GM19240 (cell line): ENCODE measurements at regions not wholly inside any gene's neighbourhood (a gene's known extent, or its start where the extent isn't known, plus 50 kb on each side); places are given as distances from the start of the nearest gene placed in this dataset.
"Not testable (repeated sequence)": the region's sequence is repeated elsewhere in the genome, so short reads cannot be mapped to it uniquely, and the experiment has no call there.

Experiments used
- DNase-seq: peaks from one replicate; pipeline ENCODE4 v3.0.0; 2011; ENCODE audit warnings: low spot score; ENCODE audit not compliant: insufficient read length

DNA sequence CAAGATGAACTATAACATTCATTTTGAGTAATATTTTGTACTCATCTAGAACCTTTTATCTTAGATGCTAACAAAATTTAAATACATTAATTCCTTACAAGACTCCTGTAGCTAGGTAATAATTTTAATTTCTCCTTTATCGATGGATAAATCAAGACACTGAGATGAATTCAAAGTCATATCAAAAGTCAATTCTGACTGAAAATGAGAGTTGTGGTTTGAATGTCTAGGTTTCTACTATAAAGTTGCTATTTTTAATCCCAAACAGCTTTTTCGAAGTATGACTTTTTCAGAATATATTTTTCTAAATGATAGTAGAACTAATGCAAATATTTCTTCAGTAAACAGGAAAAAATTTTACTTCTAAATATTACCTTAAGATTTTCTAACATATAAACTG is 491.7 kb upstream of the FAM174A start:
- no peak for DNase-seq

DNA sequence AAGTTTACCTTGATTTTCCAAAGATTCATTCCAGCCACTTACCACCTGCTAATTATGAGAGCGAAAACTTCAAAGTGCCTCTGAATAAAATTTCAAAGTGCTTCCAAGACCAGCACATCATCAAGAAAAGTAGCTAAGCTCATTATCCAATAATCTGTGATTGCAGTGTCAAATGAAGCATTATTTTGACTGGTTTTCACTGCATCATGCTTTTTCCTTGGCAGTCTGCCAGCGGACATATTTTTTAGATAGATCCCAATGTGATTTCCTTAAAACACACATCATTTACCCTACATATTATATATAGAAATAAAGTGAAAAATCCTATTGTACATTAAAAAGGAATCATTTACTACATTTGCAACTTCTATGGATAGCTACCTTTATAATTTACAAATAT is 508.6 kb upstream of the FAM174A start:
- DNase-seq = no peak

DNA sequence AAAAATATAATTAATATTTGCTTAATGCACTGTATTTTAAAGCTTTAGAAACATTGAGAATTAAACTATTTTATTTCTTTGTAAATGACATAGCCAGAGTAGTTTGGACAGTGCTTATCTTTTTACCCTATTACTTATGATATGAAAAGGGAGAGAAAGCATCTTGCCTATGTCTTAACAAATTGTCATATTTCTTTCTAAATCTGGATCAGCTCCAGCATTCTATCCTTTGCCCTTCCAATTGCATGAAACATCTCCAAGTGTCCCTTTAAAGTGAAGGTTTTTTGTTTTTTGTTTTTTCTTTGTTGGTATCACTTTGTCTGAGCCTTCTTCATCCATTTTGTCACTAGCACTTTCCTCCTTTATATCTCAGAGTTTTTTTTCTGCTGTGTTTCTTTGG is 511.6 kb upstream of the FAM174A start:
- DNase-seq = no peak

DNA sequence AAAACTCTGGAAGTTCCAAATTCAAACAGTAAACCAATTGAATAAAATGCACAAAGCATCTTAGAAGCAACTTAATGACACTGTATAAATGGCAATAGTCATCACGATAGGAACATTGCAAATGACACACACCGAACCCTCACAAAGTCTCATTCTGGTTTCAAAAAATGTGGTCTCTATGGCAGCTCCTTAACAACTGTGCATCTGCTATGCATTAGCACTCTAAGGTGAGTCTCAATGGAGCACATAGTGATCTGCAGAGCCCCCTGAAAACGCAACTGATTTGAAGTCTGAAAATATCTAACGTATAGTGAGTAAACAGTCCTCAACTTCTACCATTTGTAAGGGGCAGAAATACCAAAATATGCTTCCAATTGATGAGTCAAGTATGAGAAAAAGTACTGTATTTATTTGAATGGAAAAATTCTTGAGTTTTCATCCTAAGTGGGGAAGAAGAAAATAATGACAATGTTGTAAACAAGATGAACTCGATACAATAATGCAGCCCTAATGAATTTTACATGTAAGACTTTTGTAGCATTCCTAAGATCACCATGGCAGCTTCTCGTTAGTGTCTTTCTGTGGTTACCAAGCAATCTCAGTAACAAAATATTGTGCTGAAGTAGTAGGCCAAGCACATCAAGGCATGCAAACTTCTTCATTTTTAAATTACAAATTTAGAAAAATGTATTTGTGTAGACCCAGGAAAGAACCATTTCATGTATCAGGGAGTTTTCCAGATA is 517.5 kb upstream of the FAM174A start:
- DNase-seq = no peak

DNA sequence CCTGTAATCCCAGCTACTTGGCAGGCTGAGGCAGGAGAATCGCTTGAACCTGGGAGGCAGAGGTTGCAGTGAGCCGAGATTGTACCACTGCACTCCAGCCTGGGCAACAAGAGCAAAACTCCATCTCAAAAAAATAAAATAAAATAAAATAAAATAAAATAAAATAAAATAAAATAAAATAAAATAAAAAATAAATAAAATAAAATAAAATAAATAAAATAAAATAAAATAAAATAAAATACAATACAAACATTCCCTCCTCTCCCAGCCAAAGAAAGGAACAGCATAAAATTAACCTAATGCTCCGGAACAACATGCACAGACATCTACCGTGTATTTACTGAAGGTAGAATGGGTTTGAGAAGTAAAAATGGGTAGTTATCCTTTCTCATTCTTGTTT is 521.9 kb upstream of the FAM174A start:
- not testable (repeated sequence) for DNase-seq

DNA sequence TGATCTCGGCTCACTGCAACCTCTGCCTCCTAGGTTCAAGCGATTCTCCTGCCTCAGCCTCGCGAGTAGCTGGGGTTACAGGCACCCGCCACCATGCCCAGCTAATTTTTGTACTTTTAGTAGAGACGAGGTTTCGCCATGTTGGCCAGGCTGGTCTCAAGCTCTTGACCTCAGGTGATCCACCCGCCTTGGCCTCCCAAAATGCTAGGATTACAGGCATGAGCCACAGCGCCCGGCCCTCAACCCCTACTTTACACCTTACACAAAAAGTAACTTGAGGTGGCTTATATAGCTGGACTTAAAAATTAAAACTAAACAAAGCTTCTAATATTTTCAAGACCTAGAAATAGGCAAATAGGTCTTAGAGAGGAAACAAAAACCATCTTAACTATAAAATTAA is 524.0 kb upstream of the FAM174A start:
- DNase-seq = not testable (repeated sequence)

DNA sequence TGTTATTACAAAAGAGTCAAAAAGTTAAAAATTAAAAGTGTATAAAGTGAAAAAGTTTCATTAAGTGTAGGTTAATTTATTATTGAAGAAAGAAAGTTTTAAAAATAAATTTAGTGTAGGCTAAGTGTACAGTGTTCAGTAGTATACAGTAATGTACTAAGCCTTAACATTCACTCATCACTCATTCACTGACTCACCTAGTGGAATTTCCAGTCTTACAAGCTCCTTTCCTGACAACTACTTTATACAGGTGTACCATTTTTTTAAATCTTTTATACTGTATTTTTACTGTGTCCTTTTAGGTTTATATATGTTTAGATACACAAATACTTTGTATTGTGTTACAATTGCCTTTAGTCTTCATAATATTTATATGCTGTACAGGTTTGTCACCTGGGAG is 530.2 kb upstream of the FAM174A start:
- DNase-seq = no peak

DNA sequence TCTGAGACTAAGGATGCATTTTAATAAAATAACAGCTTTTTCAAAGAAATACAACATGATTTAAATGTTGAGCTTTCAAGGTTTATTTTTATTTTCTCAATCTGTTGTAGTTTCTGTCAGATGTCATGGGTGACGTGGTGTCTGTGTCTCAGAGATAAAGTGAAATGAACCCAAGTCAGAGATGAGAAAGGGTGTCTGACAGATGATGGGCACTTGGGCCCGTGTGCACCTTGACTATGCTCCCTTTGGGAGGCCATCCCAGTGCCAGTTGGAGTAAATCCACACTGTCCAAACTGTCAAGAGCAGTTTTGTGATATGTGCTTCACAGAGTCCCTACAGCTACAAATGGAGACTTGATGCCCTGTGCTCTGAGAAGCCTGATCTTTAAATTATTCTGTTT is 536.9 kb upstream of the FAM174A start:
- no peak for DNase-seq

DNA sequence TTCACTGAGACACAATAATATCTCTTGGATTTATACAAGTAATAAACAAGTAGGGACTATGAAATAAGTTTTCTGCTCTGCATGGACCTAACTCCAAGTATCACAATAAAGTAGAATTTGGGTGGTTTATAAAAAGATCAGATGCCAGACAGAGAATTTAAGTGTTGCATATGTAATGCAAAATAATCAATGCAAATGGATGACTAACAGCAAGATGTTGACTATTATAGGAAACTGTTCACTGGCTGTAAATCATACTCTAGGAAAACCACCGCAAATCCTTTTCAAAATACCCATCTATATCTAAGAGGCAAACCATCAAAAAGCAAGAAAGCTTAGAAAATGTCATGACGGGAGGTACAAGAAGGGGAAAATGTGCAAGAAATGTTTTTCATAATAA is 539.8 kb upstream of the FAM174A start:
- no peak for DNase-seq

DNA sequence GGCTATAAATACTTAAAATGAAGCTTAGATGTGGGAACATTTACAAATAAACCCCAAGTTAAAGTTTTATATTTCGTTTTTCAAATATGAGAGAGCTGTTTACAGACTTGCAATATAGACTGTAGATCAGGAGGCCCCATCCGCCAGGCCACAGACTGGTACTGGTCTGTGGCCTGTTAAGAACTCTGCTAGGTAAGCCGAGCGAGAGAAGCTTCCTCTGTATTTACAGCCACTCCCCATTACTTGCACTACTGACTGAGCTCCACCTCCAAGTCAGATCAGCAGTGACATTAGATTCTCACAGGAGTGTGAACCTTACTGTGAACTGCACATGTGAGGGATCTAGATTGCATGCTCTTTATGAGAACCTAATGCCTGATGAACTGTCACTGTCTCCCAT is 561.4 kb upstream of the FAM174A start:
- DNase-seq = no peak

DNA sequence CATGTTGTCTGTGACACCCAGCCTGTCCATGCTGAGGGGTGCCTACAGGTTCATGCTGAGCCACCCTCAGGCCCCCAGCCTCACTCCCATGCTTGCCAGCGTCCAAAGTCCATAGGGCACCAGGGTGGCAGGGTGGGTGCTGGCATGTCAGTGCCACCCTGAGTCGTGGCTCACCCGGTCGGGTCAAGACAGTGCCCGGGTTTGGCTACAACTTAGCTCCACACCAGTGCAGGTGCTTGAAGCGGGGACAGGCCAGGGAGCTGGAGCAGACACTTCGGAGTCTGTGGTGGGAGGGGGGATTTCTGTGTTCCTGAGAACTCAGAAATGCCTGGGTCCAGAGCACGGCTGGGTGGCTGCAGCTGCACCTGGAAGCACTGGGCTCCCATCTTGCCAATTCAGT is 579.2 kb upstream of the FAM174A start:
- no peak for DNase-seq

DNA sequence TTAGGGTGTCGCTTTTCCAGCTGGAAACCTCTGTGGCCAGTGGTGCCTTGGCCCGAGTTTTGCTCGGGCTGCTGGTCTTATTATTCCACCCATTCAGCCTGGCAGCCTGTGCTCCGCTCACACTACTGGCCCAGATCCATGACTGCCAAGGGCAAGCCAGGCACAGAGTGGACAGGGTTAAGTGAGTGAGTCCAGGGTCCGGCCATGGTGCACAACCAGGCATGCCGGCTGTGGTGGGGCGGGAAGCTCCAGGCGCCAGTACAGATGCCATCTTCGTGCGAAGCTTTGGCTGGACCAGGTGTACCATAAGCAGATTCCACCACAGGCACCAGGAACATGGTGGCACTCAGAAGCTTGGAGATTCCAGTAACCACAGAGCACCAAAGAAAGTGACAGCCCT is 580.2 kb upstream of the FAM174A start:
- DNase-seq = no peak

DNA sequence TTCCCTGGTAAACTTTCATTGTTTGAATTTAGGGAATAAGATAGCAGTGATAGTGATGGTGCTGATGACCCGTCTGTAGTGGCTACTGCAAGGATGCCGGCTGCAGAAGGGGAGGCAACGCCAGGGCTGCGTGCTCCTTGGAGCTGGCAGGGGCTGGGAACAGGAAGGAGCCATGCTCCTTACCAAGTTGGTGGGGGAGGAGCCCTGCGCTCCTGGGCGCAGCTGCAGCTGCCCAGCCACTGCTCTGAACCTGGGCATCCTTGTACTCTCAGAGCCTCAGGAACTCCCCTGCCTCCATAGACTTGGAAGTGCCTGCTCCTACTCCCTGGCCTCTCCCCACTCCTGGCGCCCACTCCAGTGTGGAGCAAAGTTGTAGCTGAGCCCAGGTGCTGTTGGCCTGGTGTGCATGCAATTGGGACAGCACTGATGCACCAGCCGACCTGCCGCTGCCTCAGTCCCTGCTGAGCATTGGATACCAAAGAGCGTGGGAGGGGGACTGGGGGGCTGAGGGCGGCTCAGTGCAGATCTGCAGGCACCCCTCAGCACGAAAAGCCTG is 585.1 kb upstream of the FAM174A start:
- no peak for DNase-seq

DNA sequence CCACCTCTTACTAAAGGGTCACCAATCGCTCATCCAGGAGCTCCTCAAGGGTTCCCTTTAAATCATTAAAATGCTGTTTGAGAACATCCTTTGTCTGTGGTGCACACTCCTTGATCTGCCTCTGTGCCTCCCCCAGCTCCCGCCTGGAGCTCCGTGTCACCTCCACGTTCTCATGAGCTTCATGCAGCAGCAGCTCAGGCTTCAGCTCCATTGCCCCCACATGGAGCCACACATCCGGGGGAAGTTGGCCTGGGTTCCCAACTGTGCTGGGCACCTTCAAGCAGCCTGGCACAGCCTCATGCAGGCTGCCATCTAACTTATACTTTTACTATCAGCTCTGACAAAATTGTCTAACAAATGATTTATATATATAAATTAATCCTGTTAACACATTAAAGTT is 585.8 kb upstream of the FAM174A start:
- no peak for DNase-seq

DNA sequence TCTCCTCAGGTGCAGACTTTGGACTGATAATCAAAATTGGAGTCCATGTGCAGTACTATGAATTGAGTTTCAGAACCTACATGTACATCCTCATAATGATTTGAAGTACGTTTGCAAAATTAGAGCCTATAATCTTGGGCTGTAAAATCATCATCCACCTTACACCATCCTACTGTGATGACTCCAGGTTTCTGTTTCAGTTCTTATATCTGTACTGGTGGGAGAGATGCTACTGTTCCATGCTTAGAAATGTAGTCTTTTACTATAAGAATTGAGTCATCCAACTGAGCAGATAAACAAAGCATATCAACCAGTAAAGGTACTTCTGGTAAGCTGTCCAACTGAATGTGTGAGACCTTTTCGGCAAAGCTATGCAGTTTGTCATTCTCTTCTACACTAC is 586.3 kb upstream of the FAM174A start:
- no peak for DNase-seq

DNA sequence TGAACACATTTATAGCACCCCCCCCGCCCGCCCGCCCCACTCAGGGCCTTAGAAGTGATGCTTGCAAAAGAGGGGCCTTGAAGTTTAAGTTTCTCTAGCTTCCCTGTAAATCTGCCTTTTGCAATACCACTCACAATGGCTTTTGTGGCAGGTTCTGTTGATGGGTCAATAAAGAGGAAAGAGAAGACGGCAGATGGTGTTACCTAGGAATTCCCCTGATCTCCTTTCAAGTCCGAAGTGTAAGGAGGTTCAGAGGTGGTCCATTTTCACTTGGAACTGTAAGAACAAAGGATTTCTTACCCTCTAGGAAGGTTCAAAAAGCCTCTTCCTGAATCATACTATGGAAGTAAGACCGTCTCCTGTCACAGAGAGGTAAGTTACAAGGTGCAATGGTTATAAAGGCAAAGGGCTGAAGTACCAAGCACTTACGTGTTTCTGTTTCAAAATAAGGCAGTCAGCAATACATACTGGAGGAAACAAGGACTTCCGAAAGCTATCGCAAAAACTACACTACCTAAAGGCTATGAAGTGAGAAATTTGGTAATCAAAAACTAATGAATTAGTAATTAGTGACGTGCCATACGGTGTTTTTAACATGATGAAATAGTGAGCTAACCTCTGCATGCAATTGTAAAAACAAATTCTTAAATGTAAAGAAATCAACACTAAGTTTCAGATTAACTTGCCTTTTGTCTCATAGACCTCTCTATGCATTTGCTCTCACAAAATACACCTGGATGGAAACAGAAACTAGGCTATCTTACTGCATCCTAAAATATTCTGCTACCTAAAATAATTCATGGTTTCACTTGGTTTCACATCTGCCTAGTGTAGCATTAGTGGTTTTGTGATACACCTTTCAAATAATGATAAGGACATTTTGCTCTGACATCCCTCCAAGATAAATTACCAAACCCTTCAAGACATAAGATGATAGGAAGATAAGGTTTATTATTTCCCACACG is 589.4 kb upstream of the FAM174A start:
- no peak for DNase-seq

DNA sequence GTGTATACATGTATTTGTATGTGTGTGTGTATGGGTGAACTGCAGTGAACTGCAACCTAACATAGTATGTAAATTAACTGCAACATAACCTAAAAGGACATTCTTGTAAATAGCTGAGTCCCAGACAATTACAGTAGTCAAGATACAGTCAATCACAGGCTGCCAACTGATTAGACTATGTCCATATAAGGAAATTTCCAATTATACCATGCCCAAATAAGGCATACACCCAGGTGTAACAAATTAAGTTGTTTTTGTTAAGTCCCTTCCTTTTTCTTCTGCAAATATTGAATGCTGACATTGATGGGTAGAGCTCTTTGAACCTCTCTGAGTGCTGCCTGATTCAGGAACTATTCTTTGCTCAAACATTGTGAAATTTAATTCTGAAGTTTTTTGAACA is 594.6 kb upstream of the FAM174A start:
- DNase-seq = no peak

DNA sequence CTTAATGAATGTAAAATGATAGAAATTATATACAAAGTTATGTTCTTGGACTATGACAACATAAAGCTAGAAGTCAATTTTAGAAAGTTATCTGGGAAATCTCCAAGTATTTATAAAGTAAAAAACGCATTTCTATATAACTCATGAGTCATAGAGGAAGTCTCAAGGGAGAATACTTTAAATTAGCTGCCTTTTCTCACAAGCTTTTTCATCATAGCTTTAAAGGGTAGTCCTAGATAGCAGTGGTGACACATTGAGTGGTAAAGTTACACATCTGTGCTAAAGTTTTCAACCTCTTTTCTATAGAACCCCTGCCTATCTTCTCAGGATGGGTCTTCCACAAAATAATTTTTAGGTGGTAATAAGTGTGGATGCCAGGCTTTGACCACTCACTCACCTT is 598.3 kb upstream of the FAM174A start:
- DNase-seq = no peak

DNA sequence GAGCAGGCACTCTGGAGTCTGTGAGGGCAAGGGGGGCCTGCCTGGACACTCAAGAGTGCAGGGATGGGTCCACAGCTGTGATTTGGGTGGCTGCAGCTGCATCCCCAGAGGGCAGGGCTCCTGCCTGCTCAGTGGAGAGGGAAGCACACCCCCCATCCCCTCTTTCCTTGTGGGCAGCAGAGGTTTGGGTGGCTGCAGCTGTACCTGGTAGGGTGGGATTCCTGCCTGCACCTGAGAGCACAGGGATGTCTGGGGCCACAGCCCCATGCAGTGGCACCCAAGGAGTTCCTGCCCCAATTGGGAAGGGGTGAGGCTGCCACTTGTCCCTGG is 605.4 kb upstream of the FAM174A start:
- DNase-seq = no peak

DNA sequence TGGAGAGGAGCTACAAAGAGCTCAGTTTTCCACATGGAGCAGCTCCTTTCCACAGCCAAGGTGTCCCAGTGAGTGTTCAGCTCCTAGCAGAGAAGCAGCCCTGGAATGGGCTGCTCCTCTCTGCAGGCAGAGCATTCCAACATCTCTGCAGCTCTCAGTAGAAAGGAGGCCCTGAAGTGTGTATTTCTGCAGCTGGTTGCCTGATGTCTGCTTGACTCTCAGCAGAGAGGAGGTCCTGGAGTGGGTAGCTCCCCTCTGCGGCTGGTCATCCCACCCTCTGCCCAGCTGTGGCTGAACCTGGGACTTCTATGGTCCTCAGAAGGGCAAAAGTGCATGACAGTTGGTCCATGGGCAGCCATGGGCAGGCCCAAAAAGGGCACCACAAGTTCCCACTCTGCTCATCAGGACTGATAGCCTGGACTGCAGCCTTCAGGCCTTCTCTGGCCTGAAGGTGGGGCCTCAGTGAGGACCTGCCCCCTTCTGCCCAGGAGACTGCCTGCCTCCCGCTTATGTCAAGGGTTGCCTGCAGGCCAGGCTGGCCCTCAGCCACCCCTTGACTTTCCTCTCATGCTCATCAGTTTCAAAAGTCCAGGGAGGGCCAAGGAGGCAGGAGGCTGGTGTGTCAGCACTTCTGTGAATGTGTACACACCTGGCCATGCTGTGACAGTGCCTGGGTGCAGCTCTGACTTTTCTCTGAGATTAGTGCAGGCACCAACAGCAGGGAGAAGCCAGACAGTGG is 605.9 kb upstream of the FAM174A start:
- DNase-seq = no peak

DNA sequence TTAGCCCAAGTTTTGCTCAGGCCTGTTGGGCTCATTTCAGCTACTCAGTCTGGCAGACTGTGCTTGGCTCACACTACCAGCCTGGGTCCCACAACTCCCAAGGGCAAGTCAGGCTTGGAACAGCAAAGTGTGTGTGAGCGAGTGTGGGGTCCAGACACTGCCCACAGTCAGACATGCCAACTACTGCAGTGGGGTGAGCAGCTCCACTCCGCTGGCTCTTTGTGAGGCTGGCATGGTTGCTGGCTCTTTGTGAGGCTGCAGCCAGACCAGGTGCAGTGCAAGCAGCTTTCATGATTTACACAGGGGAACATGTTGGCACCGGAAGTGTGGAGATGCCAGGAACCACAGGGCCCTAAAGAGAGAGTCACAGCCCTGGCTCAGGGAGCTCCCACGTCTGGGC is 606.7 kb upstream of the FAM174A start:
- no peak for DNase-seq

DNA sequence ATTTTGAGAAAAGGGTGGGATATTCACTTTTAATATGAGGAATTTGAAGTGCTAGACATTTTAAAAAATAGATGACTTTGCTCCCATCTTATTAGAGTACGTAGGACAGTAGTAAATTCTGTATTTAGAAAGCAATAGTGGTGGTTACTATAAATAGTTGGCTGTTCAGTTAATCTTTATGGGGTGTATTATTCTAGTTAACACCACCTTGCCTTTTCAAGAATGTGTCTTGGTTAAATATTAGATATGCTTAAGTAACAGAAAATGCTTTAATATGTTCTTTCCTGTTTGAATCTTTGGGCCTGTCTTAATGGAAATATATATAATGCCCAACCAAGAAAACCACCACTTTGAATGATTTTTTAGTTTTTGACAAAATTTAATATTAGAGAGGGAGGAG is 608.7 kb upstream of the FAM174A start:
- no peak for DNase-seq
